Neural cell (in vitro differentiated cells): ENCODE measurements at regions not wholly inside any gene's neighbourhood (a gene's known extent, or its start where the extent isn't known, plus 50 kb on each side); places are given as distances from the start of the nearest gene placed in this dataset.

Source experiments
- H2AFZ ChIP-seq: fragments of 200-600, 300-800 bp; sonication (generic), shearing (Covaris generic); 2 replicates; pipeline ENCODE4 v1.6.0; 2014; ENCODE audit warnings: low read depth, mild to moderate bottlenecking, antibody characterized with exemption, low read length, moderate library complexity
- H3F3A ChIP-seq: fragments of 200-600 bp; shearing (Covaris generic); 2 replicates; pipeline ENCODE4 v1.6.1; 2016; ENCODE audit warnings: mild to moderate bottlenecking, moderate library complexity, mixed read lengths, antibody characterized with exemption, low read length; ENCODE audit not compliant: insufficient read depth, poor library complexity, severe bottlenecking
- H3K27ac ChIP-seq: fragments of 200-600, 300-800 bp; sonication (generic), shearing (Covaris generic); 2 replicates; pipeline ENCODE4 v1.5.1; 2014; ENCODE audit warnings: mild to moderate bottlenecking, low read length, moderate library complexity
- H3K27me3 ChIP-seq: fragments of 300-800, 200-600 bp; sonication (generic), shearing (Covaris generic); 2 replicates; pipeline ENCODE4 v1.6.0; 2014; ENCODE audit warnings: mild to moderate bottlenecking, low read depth, low read length, moderate library complexity; ENCODE audit not compliant: insufficient read depth
- H3K36me3 ChIP-seq: fragments of 300-800, 200-600 bp; sonication (generic), shearing (Covaris generic); 2 replicates; pipeline ENCODE4 v1.5.1; 2014; ENCODE audit warnings: mild to moderate bottlenecking, antibody characterized with exemption, low read length, moderate library complexity; ENCODE audit not compliant: insufficient read depth
- H3K4me2 ChIP-seq: fragments of 300-800, 200-600 bp; sonication (generic), shearing (Covaris generic); 2 replicates; pipeline ENCODE4 v1.6.0; 2014; ENCODE audit warnings: mild to moderate bottlenecking, low read length
- H3K4me3 ChIP-seq: fragments of 300-800, 200-600 bp; sonication (generic), shearing (Covaris generic); 2 replicates; pipeline ENCODE4 v1.5.1; 2014; ENCODE audit warnings: mild to moderate bottlenecking, low read length, moderate library complexity
- H3K79me2 ChIP-seq: fragments of 200-600 bp; shearing (Covaris generic); replicated peaks from 2 replicates; pipeline ENCODE4 v1.6.0; 2014; ENCODE audit warnings: mild to moderate bottlenecking, low read length, moderate library complexity; ENCODE audit not compliant: insufficient read depth
- H3K9ac ChIP-seq: fragments of 300-800, 200-600 bp; sonication (generic), shearing (Covaris generic); 2 replicates; pipeline ENCODE4 v1.6.1; 2016; ENCODE audit warnings: mild to moderate bottlenecking, low read length, mixed read lengths
- H3K9me2 ChIP-seq: fragments of 200-600 bp; shearing (Covaris generic); 2 replicates; pipeline ENCODE4 v1.6.1; 2016; ENCODE audit warnings: mild to moderate bottlenecking, low read length, mixed read lengths; ENCODE audit not compliant: insufficient read depth
- H3K9me3 ChIP-seq: fragments of 200-600, 300-800 bp; sonication (generic), shearing (Covaris generic); 2 replicates; pipeline ENCODE4 v1.6.1; 2016; ENCODE audit warnings: mild to moderate bottlenecking, mixed run types, low read length, moderate library complexity, mixed read lengths
- H4K20me1 ChIP-seq: fragments of 200-600 bp; shearing (Covaris generic); 2 replicates; pipeline ENCODE4 v1.6.1; 2016; ENCODE audit warnings: mild to moderate bottlenecking, mixed run types; ENCODE audit not compliant: insufficient read depth
- EP300 ChIP-seq: fragments of 450-650 bp; conservative IDR thresholded peaks from 2 replicates; pipeline ENCODE4 v1.6.1; 2014; ENCODE audit warnings: antibody characterized with exemption, mild to moderate bottlenecking, moderate library complexity; ENCODE audit not compliant: poor library complexity, severe bottlenecking
- EZH2 ChIP-seq: fragments of 200-600, 300-800 bp; shearing (Covaris generic), sonication (generic); IDR thresholded peaks from 2 replicates; pipeline ENCODE4 v1.6.1; 2014; ENCODE audit warnings: antibody characterized with exemption, low read length, borderline replicate concordance, mild to moderate bottlenecking; ENCODE audit not compliant: insufficient read depth, poor library complexity, severe bottlenecking
- MXI1 ChIP-seq: fragments of 450-650 bp; conservative IDR thresholded peaks from 2 replicates; pipeline ENCODE4 v1.6.1; 2014; ENCODE audit warnings: antibody characterized with exemption, mild to moderate bottlenecking; ENCODE audit not compliant: poor library complexity, severe bottlenecking
- POLR2AphosphoS5 ChIP-seq: IDR thresholded peaks from 2 replicates; pipeline ENCODE4 v1.6.1; 2012
- RAD21 ChIP-seq: fragments of 450-650 bp; conservative IDR thresholded peaks from 2 replicates; pipeline ENCODE4 v1.6.1; 2014; ENCODE audit warnings: antibody characterized with exemption, mild to moderate bottlenecking, moderate library complexity
- SMC3 ChIP-seq: fragments of 450-650 bp; conservative IDR thresholded peaks from 2 replicates; pipeline ENCODE4 v1.6.1; 2014; ENCODE audit warnings: antibody characterized with exemption, mild to moderate bottlenecking, moderate library complexity; ENCODE audit not compliant: poor library complexity
- TAF1 ChIP-seq: IDR thresholded peaks from 2 replicates; pipeline ENCODE4 v1.6.1; 2012; ENCODE audit warnings: low read depth
- TF ChIP-seq, protein P1 (sequence below): fragments of 450-650 bp; IDR thresholded peaks from 2 replicates; pipeline ENCODE4 v1.5.1; 2014; ENCODE audit warnings: antibody characterized with exemption, mild to moderate bottlenecking, moderate library complexity; ENCODE audit not compliant: poor library complexity, severe bottlenecking

DNA sequence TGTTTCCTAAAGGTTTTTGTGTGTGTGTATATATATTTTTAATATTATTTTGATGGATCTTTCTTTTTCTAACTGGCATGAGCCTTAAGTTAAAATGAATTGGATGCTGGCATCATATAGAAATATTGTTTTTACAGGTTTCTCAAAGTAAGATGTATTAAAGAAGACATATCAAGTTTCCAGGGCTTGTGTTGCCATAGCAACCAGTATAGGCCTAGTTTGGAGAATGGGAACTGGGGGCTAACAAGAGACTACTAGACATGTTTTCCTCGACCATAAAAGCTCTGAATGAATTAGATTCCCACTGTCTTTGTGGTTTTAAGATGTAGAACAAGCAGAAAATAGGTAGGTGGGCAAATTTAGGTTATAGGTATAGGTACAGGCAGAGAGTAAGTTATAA, 771.4 kb downstream of the TUSC7 start:
- Histone ChIP-seq H3K27ac (peak overlapping the region; percentile 54), H3K9me3 (no peaks in the 10 kb centered on the region)
- TF ChIP-seq EP300 (no peak), MXI1 (no peak), POLR2AphosphoS5 (peak; percentile 0), TAF1 (no peak)

DNA sequence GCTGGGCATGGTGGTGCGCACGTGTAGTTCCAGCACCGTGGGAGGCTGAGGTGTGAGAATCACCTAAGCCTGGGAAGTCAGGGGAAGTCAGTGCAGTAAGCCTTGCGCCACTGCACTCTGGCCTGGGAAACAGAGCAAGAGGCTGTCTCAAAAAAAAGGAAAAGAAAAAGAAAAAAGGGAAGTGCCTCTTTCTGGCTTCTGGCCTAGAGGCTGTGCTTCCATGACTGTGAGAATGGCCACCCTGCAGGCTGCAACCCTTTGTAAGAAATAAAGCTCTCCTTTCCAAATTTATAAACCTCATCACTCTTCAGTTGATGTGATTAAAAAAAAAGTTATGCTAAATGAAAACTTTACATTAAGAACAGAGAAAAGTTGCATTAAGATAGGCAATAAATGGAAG, 774.3 kb downstream of the TUSC7 start:
- Histone ChIP-seq H3K27me3 (no peaks in the 10 kb centered on the region), H3K4me2 (no peak overlapping the region), H4K20me1 (no peaks in the 10 kb centered on the region), H3K9me2 (no peaks in the 10 kb centered on the region), H2AFZ (no peak overlapping the region), H3K9me3 (no peaks in the 10 kb centered on the region), H3K9ac (no peak overlapping the region), H3K36me3 (no peaks in the 10 kb centered on the region), H3K4me3 (no peak overlapping the region), H3K79me2 (no peaks in the 10 kb centered on the region), H3F3A (peaks cover 14% of the 10 kb centered on the region), H3K27ac (no peak overlapping the region)
- TF ChIP-seq SMC3 = no peak
- no peak for TF ChIP-seq RAD21
- TF ChIP-seq, protein P1, sequence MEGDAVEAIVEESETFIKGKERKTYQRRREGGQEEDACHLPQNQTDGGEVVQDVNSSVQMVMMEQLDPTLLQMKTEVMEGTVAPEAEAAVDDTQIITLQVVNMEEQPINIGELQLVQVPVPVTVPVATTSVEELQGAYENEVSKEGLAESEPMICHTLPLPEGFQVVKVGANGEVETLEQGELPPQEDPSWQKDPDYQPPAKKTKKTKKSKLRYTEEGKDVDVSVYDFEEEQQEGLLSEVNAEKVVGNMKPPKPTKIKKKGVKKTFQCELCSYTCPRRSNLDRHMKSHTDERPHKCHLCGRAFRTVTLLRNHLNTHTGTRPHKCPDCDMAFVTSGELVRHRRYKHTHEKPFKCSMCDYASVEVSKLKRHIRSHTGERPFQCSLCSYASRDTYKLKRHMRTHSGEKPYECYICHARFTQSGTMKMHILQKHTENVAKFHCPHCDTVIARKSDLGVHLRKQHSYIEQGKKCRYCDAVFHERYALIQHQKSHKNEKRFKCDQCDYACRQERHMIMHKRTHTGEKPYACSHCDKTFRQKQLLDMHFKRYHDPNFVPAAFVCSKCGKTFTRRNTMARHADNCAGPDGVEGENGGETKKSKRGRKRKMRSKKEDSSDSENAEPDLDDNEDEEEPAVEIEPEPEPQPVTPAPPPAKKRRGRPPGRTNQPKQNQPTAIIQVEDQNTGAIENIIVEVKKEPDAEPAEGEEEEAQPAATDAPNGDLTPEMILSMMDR = no peak
- TF ChIP-seq TAF1 = no peak
- TF ChIP-seq EP300 = no peak
- no peak for TF ChIP-seq EZH2
- no peak for TF ChIP-seq POLR2AphosphoS5

More for the DNA sequence above, 771.4 kb downstream of the TUSC7 start:
- H3K4me2 ChIP-seq = no peak overlapping the region
- no peak overlapping the region for H3K4me3 ChIP-seq
- H3K9me2 ChIP-seq = no peaks in the 10 kb centered on the region
- H3K27me3 ChIP-seq = no peaks in the 10 kb centered on the region
- no peak overlapping the region for H2AFZ ChIP-seq
- peaks cover 2% of the 10 kb centered on the region for H3F3A ChIP-seq
- H3K9ac ChIP-seq = no peak overlapping the region
- no peaks in the 10 kb centered on the region for H4K20me1 ChIP-seq
- H3K79me2 ChIP-seq = no peaks in the 10 kb centered on the region
- H3K36me3 ChIP-seq = no peaks in the 10 kb centered on the region

DNA sequence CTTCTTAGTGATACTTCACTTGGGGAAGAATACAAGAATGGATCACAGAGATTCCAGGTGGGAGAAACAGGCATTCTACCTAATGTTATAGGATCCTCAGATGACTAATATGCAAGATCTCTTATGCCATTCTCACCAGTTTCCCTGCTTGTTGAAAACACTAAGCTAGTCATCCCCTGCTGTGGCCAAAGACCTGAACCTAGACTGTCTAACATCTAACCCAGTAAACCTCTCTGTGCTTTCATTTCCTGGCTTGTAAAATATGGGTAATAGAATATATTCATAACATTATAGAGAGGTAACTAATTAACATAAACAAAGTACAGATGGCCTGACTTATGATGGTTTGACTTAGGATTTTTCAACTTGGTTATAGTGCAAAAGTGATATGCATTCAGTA, 776.3 kb downstream of the TUSC7 start:
- Histone ChIP-seq H3K27me3 (no peaks in the 10 kb centered on the region), H3K36me3 (no peaks in the 10 kb centered on the region), H3K4me2 (no peak overlapping the region), H3K4me3 (no peak overlapping the region), H3F3A (peaks cover 14% of the 10 kb centered on the region), H3K9me3 (no peaks in the 10 kb centered on the region), H4K20me1 (no peaks in the 10 kb centered on the region), H3K9me2 (no peaks in the 10 kb centered on the region), H3K79me2 (no peaks in the 10 kb centered on the region), H3K27ac (peak overlapping the region; percentile 84), H2AFZ (no peak overlapping the region), H3K9ac (no peak overlapping the region)
- no peak for TF ChIP-seq MXI1
